ENCODE measurements at regions not wholly inside any gene's neighbourhood (a gene's known extent, or its start where the extent isn't known, plus 50 kb on each side); places are given as distances from the start of the nearest gene placed in this dataset.

GRCh38 chrX:40462795-40463194 is 118.0 kb upstream of the ATP6AP2 start:
- no peak overlapping the region for H3K4me3 ChIP-seq (ENCODE audit: low read depth, low read length)
- no peak for DNase-seq (ENCODE audit: low read depth)

- peak; percentile 7 for DNase-seq (ENCODE audit: low read depth)
- no peak overlapping the region for H3K4me3 ChIP-seq (ENCODE audit: low read depth, low read length)
Observed at GRCh38 chrX:40460926-40461325, 119.8 kb upstream of the ATP6AP2 start.

- DNase-seq (ENCODE audit: low read depth): no peak
- no peak overlapping the region for H3K4me3 ChIP-seq (ENCODE audit: low read depth, low read length)
Observed at GRCh38 chrX:40459571-40460158, 121.1 kb upstream of the ATP6AP2 start.

- no peak overlapping the region for H3K4me3 ChIP-seq (ENCODE audit: low read depth, low read length)
- DNase-seq (ENCODE audit: low read depth): no peak
Observed at GRCh38 chrX:40457406-40457805, 123.4 kb upstream of the ATP6AP2 start.

- no peak for DNase-seq (ENCODE audit: low read depth)
- H3K4me3 ChIP-seq (ENCODE audit: low read depth, low read length): no peak overlapping the region
Observed at GRCh38 chrX:40452031-40452430, 128.7 kb upstream of the ATP6AP2 start.

- no peak overlapping the region for H3K4me3 ChIP-seq (ENCODE audit: low read depth, low read length)
Observed at GRCh38 chrX:40449956-40450706, 130.6 kb upstream of the ATP6AP2 start.

GRCh38 chrX:40449396-40449795 is 131.4 kb upstream of the ATP6AP2 start:
- no peak for DNase-seq (ENCODE audit: low read depth)
- no peak overlapping the region for H3K4me3 ChIP-seq (ENCODE audit: low read depth, low read length)

More at GRCh38 chrX:40449956-40450706, 130.6 kb upstream of the ATP6AP2 start:
- no peak for DNase-seq (ENCODE audit: low read depth)

GRCh38 chrX:40448793-40449192 is 132.0 kb upstream of the ATP6AP2 start:
- H3K4me3 ChIP-seq (ENCODE audit: low read depth, low read length): no peak overlapping the region
- DNase-seq (ENCODE audit: low read depth): no peak

GRCh38 chrX:40446921-40447320 is 133.8 kb upstream of the ATP6AP2 start:
- DNase-seq (ENCODE audit: low read depth): no peak
- no peak overlapping the region for H3K4me3 ChIP-seq (ENCODE audit: low read depth, low read length)

- DNase-seq (ENCODE audit: low read depth): no peak
- no peak overlapping the region for H3K4me3 ChIP-seq (ENCODE audit: low read depth, low read length)
Observed at GRCh38 chrX:40445691-40446090, 135.1 kb upstream of the ATP6AP2 start.

- DNase-seq (ENCODE audit: low read depth): no peak
- no peak overlapping the region for H3K4me3 ChIP-seq (ENCODE audit: low read depth, low read length)
Observed at GRCh38 chrX:40444798-40445496, 135.8 kb upstream of the ATP6AP2 start.

GRCh38 chrX:40444133-40444532 is 136.6 kb upstream of the ATP6AP2 start:
- no peak for DNase-seq (ENCODE audit: low read depth)
- H3K4me3 ChIP-seq (ENCODE audit: low read depth, low read length): no peak overlapping the region

GRCh38 chrX:40440866-40441265 is 139.9 kb upstream of the ATP6AP2 start:
- no peak for DNase-seq (ENCODE audit: low read depth)
- no peak overlapping the region for H3K4me3 ChIP-seq (ENCODE audit: low read depth, low read length)

- DNase-seq (ENCODE audit: low read depth): no peak
- no peak overlapping the region for H3K4me3 ChIP-seq (ENCODE audit: low read depth, low read length)
Observed at GRCh38 chrX:40439625-40440532, 140.9 kb upstream of the ATP6AP2 start.

GRCh38 chrX:40437348-40437747 is 143.4 kb upstream of the ATP6AP2 start:
- DNase-seq (ENCODE audit: low read depth): no peak
- H3K4me3 ChIP-seq (ENCODE audit: low read depth, low read length): no peak overlapping the region

GRCh38 chrX:40434947-40435346 is 145.8 kb upstream of the ATP6AP2 start:
- peak overlapping the region; percentile 15 for H3K4me3 ChIP-seq (ENCODE audit: low read depth, low read length)

GRCh38 chrX:40434443-40434842 is 146.3 kb upstream of the ATP6AP2 start:
- no peak overlapping the region for H3K4me3 ChIP-seq (ENCODE audit: low read depth, low read length)

More at GRCh38 chrX:40434947-40435346, 145.8 kb upstream of the ATP6AP2 start:
- peak; percentile 7 for DNase-seq (ENCODE audit: low read depth)

GRCh38 chrX:40433160-40433559 is 147.6 kb upstream of the ATP6AP2 start:
- DNase-seq (ENCODE audit: low read depth): no peak
- H3K4me3 ChIP-seq (ENCODE audit: low read depth, low read length): no peak overlapping the region

More at GRCh38 chrX:40434443-40434842, 146.3 kb upstream of the ATP6AP2 start:
- no peak for DNase-seq (ENCODE audit: low read depth)

GRCh38 chrX:40424259-40424658 is 156.5 kb upstream of the ATP6AP2 start:
- no peak overlapping the region for H3K4me3 ChIP-seq (ENCODE audit: low read depth, low read length)
- no peak for DNase-seq (ENCODE audit: low read depth)

GRCh38 chrX:40423299-40423698 is 157.5 kb upstream of the ATP6AP2 start:
- no peak overlapping the region for H3K4me3 ChIP-seq (ENCODE audit: low read depth, low read length)
- DNase-seq (ENCODE audit: low read depth): no peak

Measured in skeletal muscle cell (primary cell).